NCI-H2107 treated with DMSO at 0.1 percent for 48 hours (cell line): ENCODE measurements at regions not wholly inside any gene's neighbourhood (a gene's known extent, or its start where the extent isn't known, plus 50 kb on each side); places are given as distances from the start of the nearest gene placed in this dataset.
"Not testable (repeated sequence)": the region's sequence is repeated elsewhere in the genome, so short reads cannot be mapped to it uniquely, and the experiment has no call there.

Experiments used
- DNase-seq: peaks from one replicate; lab custom pipeline; 2025; ENCODE audit not compliant: unreplicated experiment; lab: John Stamatoyannopoulos, UW

GRCh38 chr2:234802845-234803171 lies 149.0 kb upstream of the SH3BP4 start:
- no peak for DNase-seq

GRCh38 chr2:234802071-234802844 lies 149.6 kb upstream of the SH3BP4 start:
- DNase-seq: no peak

- DNase-seq: no peak
These were observed 154.1 kb upstream of the SH3BP4 start for GRCh38 chr2:234797566-234798250.

DNA sequence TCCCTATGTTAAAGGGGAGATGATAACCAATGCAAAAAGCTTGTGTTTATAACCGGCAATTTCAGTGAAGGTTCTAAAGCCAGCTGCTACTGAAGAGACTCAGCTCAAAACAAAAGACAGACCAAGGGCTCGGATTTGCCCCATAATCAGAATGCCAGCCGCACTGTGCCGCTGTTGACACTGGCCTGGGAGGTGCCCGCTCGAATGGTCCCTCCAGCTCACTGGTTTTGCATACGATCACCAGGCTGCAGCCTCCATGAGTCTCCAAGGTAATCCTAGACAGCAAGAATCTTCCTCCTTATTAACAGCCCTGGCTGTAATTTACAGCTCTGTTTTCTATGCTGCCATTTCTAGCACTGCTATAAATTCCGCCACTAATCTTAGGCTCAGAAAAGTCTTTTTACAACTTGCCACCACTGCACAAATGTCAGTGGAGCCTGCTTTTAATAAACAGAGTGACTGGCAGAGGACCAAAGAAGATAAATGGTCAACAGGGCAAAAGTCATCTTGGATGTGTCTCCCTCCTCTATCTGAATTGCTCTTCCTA lies 155.7 kb upstream of the SH3BP4 start:
- DNase-seq: no peak

GRCh38 chr2:234795272-234795920 lies 156.4 kb upstream of the SH3BP4 start:
- no peak for DNase-seq

DNA sequence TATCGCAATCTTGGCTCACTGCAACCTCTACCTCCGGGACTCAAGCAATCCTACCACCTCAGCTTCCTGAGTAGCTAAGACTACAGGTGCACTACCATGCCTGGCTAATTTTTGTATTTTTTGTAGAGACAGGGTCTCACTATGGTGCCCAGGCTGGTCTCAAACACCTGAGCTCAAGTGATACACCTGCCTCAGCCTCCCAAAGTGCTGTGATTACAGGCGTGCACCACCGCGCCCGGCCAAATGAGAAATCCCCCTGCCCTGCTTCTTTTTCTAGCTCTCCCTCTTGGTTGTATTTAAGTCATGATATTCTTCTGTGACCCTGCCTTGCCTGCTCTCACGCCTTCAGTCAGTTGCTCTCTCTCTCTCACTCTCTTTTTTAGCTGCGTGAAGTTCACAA lies 157.0 kb upstream of the SH3BP4 start:
- DNase-seq: no peak

DNA sequence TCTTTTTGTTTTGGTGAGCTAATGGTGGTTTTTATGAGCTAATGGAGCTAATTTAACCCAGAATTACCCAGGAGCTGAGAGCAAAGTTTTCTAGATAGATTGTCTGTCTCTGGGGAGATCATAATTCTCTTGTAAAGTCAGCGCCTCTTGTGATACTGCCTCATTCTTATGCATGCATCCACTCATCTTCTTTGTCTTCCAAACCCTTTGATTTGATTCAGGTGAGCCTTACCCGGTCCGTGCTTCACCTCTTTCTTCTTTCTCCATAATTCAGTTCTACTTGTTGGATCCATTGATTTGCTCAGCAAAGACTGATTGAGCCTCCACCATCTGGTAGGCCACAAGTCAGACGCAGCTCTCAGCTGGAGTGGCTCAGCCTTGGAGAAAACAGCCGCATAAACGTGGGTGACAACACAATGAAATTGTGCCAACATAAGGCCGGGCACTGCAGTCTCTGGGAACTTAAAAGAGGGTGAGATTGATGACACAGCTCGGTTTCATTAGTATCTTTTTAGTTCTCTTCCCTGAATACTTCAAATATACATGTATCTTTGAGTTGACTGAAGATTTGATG lies 158.5 kb upstream of the SH3BP4 start:
- no peak for DNase-seq

- DNase-seq: no peak
These were observed 159.2 kb upstream of the SH3BP4 start for GRCh38 chr2:234792621-234793022.

DNA sequence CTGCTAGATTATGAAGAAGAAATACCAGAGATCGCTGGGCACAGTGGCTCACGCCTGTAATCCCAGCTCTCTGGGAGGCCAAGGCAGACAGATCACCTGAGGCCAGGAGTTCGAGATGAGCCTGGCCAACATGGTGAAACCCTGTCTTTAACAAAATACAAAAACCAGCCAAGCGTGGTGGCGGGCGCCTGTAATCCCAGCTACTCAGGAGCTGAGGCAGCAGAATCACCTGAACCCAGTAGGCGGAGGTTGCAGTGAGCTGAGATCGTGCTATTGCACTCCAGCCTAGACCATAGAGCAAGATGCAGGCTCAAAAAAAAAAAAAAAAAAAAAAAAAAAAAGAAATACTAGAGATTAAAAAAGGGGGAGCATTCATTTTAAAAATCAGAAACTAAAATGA lies 159.7 kb upstream of the SH3BP4 start:
- not testable (repeated sequence) for DNase-seq

DNA sequence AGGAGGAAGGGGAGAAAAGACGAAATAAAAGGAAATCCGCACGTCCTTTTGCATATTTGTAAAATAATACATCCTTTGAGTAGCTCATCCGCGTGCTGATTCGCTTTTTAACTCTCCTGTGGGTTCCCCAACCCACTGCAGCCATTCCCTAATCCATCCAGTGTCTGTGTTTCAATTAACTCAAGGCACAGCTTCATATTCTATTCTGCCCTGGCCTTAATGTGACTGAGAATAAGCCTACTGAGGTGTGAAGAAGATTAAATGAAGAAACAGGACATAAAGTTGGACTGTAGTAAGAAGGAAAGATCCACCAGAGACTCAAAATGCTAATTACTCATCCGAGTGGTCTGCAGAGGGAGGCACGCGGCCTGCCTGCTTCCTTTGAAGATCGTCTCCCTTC lies 161.4 kb upstream of the SH3BP4 start:
- DNase-seq: no peak

- peak; percentile 44 for DNase-seq
These were observed 162.1 kb upstream of the SH3BP4 start for GRCh38 chr2:234789556-234790325.

- no peak for DNase-seq
These were observed 163.0 kb upstream of the SH3BP4 start for GRCh38 chr2:234788841-234789240.

DNA sequence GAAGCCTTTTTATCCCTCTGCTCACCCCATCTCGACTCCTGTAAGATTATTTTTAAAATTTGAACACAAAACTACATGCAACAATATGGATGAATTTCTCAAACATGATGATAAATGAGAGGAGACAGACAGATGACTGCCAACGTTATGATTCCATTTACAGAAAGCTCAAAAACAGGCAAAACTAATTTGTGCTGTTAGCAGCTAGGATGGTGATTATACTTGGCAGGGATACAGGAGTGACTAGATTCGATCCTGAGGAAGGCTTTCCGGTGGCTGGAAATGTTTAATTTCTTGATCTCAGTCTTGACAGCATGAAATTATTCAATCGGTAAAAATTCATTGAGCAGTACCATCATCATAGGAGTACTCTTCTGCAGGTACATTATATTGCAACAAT lies 163.4 kb upstream of the SH3BP4 start:
- DNase-seq: no peak

DNA sequence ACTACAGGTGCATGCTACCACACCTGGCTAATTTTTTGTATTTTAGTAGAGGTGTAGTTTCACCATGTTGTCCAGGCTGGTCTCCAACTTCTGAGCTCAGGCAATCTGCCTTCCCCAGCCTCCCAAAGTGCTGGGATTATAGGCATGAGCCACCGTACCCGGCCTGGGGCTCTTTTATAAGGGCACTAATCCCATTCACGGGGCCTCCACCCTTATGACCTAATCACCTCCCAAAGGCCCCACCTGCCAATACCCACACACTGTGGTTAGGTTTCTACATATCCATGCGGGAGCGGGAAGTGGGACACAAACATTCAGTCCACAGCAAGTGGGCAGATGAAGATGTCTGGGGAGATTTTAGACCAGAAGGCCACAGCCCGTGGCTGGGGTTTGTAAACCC lies 164.7 kb upstream of the SH3BP4 start:
- no peak for DNase-seq

DNA sequence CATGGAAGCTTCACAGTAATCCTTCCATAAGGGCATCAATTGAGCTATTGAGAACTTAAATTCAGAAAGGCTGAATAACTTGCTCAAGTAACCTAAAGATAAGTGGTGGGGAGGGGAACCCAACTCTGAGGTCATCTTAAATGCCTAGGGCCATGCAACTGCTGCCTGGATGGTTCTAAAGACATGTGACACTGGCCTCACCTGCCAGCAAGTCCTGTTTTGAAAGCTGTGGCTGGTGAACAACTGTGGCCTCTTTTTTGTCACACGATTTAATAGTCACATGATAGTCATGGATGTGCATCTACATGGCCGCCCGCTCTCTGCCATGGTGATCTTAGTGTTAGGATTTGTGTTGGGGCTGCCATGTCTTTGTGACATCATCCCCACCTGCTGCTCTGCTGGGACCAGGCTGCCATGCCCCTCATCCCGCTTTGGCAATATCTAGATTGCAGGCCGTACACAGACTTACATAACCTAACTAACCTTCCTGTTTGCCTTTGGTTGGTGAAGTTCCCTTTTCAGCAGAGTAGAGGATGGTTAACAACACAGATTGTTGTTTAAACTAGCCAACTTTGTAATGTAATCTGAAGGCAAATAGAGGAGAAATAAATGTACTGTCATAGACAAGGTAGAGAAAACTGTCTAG lies 177.9 kb upstream of the SH3BP4 start:
- no peak for DNase-seq

- no peak for DNase-seq
These were observed 178.7 kb upstream of the SH3BP4 start for GRCh38 chr2:234773129-234773528.

DNA sequence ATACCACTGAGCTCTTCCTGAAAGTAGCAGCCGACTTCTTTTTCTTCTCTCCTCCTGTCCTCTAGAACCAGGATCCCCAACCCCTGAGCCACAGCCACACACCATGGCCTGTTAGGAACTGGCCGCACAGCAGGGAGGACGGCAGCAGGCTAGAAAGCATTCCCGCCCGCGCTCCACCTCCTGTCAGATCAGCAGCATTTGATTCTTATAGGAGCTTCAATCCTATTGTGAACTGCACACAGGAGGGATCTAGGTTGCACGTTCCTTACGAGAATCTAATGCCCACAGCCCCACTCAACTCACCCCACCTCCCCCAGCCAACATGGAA lies 179.1 kb upstream of the SH3BP4 start:
- DNase-seq: no peak

- DNase-seq: no peak
These were observed 179.7 kb upstream of the SH3BP4 start for GRCh38 chr2:234771980-234772732.

GRCh38 chr2:234771176-234771575 lies 180.6 kb upstream of the SH3BP4 start:
- no peak for DNase-seq

- no peak for DNase-seq
These were observed 181.1 kb upstream of the SH3BP4 start for GRCh38 chr2:234770715-234771141.
